Stimulated activated CD4-positive, alpha-beta T cell treated with anti-CD3 and anti-CD28 coated beads, Interleukin-2, amount 100 ng/mL, for 48 hours (primary cell): ENCODE measurements at regions not wholly inside any gene's neighbourhood (a gene's known extent, or its start where the extent isn't known, plus 50 kb on each side); places are given as distances from the start of the nearest gene placed in this dataset.

Experiments
- DNase-seq, 2 donors: peaks; one replicate each; pipeline ENCODE4 v3.0.0-alpha.2; 2020

GRCh38 chr22:27558658-27559371, 242.7 kb downstream of the MN1 start:
- no peak for DNase-seq

DNA sequence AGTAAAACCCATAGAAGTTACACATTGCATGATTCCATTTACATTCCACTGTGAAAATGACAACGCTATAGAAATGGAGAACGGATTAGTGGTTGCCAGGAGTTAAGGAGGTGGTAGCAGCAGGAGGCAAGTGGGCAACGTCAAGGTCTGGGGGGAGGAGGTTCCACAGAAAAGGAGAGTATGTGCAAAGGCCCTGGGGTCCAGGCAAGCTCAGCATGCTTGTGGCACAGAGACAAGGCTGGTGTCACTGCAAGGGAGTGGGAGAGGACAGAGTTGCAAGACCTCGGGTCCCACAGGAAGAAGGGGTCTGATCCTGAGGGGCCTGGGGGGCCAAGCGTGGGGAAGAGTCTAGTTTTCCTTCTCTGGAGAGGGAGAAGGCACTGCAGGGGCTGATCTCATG, 240.8 kb downstream of the MN1 start:
- no peak for DNase-seq

DNA sequence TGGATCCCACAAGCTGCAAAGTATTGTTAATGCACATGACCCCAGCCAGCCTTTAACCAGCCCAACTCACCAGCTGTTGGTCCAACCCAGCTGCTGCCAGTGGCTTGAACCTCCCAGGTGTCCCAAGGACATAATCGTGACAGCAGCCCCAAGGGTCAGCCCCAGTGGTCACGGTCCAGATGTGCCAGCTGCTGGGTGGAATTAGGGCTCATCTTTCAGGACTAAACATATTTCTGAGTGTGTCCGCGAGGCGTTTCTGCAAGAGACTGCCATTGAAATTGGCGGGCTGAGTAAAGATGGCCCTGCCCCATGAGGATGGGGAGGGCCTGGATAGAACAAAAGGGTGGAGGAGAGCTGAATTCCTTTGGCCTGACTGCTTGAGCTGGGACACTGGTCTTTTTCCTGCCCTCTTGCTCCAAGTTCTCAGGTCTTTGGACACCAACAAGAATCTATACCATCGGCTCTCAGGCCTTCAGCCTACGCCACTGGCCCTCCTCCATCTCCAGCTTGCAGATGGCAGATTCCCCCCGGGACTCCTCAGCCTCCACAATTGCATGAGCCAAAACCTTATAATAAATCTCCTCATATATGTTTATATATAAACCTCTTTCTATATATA, 240.2 kb downstream of the MN1 start:
- no peak for DNase-seq

GRCh38 chr22:27564806-27565205, 236.8 kb downstream of the MN1 start:
- DNase-seq, result no peak

DNA sequence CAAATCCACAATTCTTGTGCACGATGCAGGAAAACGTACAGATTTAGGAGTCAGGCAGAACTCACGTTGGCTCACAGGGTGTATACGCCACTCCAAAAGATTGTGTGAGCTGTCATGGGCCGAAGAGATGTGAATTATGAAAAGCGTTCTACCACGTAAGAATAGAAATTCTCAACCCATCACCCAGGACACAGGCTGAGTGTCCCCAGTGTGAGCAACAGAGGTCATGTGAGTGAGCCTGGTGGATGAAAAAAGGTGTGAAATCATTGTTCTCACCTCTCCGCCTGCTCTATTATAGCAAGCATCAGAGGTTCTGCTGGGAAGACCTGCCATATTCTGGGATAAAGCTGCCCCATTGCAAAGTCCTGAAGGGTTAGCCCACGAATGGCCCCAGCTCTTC, 235.0 kb downstream of the MN1 start:
- DNase-seq, result no peak

DNA sequence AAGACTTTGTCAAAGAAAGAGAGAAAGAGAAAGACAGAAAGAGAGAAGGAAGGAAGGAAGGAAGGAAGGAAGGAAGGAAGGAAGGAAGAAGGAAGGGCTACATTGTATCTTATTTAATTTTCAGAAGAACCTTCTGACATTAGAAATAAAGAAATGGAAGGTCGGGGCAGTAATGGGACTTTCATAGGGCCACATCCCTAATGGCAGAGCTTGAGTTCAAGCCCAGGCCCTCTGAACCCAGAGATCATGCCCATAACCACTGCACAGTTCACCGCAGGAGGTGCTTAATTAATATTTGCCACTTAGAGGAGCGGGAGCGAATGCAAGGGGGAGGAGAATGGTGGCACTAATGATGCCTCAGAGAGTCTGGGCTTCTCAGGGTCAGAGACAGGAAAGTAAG, 233.3 kb downstream of the MN1 start:
- DNase-seq, result no peak

DNA sequence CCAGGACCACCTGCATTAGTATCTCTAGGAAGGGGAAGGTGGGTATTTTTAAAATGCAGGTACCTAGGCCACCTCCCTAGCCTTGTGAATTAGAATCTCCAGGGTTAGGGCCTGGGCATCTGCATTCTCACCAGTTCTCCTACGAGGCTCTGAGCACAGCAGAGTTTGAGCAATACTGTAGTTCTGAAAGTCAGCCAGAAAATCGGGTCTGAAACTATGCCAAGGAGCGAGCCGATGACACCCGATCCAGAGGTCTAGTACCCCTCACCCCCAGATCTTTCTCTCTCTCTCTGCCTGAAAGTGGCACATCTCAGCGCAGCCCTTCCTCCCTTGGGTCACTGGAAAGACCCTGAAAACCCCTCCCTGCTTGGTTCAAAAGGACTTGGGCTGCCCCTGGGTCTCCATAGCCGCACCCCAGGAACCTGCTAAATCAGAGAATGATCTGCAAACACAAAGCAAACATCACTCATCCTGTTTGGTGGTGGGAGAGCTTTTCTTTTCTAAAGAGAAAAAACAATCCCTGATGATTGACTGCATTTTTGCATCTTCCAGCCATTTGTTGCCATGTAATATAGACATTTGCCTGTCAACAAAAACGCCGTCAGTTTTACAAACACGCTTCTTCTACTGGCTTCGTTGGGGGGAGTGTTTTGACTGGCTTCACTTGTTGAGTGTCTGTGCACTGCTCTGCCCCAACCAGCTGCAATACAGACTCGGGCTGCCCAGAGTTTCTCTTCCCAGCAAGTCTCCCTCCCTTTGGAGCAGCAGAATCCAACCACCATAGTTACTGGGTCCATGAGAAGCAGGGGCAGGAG, 229.9 kb downstream of the MN1 start:
- DNase-seq, result no peak

GRCh38 chr22:27572278-27572666, 229.3 kb downstream of the MN1 start:
- no peak for DNase-seq

DNA sequence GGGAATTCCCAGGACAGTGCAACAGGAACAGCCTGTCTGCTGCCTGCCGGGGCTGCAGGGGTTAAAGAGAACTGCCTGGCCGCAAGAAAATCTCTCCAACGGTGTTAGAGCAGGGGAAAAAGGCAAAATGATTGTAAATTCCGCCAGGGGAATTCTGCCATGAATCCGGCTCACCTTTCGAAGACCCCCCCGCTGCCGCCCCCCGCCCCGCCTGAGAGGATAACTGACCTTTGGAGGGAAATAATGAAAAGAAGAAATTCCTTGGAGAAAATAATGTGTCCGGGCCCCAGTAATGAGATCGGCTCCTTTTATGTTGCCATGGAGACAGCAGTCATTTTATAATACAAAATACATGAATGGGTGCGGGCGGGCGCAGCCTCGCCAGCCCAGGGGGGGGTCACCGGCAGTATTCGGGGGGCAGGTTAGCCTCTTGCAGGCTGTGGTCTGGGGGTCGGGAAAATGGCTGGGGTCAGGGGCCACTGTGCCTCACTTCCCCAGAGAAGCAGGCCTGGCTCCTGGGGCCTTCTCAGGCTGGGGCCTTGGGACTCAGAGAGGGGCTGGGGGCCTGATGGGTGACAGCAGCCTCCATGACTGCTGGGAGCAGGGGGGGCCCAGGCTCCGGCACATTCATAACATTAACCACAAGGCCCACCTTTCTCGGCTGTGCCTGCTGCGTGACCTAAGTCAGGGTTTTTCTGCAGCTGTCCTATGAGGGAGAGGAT, 228.1 kb downstream of the MN1 start:
- no peak for DNase-seq

DNA sequence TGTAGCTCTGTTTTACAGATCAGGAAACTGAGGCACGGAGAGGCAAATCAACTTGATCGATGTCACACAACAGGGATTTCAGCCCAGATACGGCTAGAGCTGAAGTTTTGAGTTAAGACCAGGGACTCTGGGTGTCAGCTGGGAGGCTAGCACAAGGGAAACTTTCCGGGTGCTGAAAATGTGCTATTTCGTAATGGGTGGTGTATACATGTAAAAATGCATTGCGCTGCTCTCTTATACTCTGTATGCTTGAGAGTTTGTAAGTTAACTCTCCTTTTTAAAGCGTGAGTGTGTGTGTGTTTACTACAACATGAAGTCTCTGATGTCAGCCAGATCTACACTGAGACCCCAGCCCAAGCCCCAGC, 227.6 kb downstream of the MN1 start:
- no peak for DNase-seq

DNA sequence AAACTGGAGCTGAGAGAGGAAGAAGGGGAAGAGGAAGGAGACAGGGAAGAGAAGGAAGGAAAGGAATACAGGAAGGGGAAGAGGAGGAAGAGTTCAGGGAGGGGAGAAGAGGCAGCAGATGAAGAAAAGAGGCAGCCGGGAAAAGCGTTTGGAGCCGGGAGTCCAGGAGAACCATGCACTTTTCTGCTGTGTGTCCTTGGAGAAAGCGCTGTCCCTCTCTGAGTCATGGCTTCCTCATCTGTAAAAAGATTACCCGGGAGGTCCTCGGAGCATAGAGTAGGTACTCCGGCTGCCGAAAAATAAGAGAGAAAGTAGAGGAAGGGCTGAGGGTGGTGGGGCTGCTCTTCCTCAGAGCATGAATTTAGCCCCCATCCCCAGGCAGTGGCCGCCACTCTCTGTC, 226.9 kb downstream of the MN1 start:
- no peak for DNase-seq

DNA sequence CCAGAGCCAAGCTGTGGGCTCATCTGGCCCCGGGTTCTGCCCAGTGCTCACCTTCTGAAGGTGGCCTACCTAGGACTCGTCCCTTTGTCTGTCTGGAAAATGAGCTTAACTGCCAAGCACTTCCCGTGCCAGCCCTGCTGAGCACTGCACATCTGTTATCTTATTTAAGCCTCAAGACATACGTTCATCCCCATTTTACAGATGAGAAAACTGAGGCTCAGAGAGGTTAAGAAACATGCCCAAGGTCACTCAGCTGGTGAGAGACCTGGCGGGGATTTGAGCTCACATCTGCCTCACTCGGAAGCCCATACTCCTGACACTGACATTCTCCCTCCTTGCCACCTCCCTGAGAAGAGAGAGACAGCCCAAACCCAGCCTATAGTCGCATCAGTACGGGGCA, 226.2 kb downstream of the MN1 start:
- DNase-seq, result no peak

DNA sequence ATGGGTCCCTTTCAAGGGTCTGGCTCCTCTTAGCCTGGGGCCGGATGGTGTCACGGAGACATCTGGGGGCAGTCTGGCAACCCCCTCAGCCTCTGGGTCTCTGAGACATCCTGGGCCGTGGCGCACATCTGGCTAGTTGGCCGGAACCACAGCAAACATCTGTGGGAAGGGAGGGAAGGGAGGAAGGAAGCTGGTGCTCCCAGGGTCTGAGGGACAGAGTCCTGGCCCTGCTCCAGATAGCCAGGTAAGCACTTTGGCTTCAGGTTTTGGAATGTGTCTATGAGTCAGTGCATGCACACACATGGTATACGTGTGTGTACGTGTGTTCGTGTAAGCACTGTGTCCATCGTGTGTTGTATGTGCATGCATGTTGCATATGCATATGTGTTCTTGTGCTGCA, 225.1 kb downstream of the MN1 start:
- no peak for DNase-seq

- no peak for DNase-seq
Measured at GRCh38 chr22:27576815-27577573, 224.6 kb downstream of the MN1 start.

GRCh38 chr22:27577574-27577969, 224.0 kb downstream of the MN1 start:
- DNase-seq, result no peak

GRCh38 chr22:27578937-27579617, 222.5 kb downstream of the MN1 start:
- DNase-seq, result no peak

- no peak for DNase-seq
Measured at GRCh38 chr22:27580311-27580897, 221.2 kb downstream of the MN1 start.

- DNase-seq, result no peak
Measured at GRCh38 chr22:27581236-27581635, 220.3 kb downstream of the MN1 start.

DNA sequence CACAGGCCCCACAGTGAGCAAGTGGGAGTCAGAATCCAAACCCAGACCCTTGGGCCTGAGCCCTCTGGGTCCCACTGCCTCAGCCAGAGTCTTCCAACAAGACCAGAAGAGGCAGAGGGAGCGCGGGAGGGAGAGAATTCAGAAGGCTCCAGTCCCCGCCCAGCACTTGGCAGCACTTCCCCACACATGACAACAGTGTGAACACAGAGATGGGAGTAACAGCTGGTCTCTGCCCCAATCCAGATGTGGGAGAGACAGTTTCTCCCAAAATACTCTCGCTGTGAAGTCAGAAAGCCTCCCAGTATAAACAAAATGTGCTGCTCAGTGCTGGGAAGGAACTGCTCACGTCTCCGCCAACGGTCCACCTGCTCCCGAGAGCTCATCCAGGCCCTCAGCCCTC, 219.9 kb downstream of the MN1 start:
- no peak for DNase-seq

GRCh38 chr22:27583856-27584255, 217.7 kb downstream of the MN1 start:
- no peak for DNase-seq

DNA sequence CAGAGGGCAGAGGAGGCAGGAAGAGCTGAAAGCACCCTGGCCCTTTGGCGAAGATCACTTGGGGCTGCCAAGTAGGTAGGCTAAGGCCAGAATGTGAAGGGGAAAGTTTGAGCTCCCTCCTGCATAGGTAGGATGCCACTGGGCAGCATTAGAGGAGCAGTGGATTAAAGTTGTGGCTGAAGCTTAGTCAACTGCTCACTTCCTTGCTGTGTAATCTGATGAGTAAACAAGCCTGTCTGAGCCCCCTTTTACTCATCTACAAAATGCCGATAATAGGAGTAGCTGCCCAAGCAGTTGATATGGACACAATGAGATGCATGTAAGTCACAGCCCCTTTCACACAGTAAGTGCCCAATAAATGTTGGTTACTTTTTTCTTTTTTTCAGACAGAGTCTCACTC, 216.4 kb downstream of the MN1 start:
- no peak for DNase-seq

GRCh38 chr22:27588268-27588667, 213.3 kb downstream of the MN1 start:
- no peak for DNase-seq
